ENCODE measurements at regions not wholly inside any gene's neighbourhood (a gene's known extent, or its start where the extent isn't known, plus 50 kb on each side); places are given as distances from the start of the nearest gene placed in this dataset.
"Not testable (repeated sequence)": the region's sequence is repeated elsewhere in the genome, so short reads cannot be mapped to it uniquely, and the experiment has no call there.

DNA sequence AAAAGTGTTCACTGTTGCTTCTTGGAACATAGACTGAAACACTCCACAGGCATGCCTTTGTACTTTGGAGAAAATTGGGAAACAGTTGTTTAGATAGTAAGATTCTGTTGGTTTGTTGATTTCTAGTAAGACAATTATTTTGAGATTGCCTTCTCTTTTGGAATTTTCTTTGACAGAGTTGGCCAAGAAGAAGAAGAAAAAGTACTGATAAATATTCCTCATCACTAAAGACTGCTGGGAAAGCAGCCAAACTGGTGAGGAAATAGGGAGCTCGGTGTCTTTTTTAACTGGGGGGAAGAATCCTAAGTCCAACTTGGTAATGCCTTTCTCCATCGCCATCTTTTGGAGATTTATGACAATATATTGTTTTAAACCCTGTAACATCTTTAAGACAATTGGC, 370.7 kb downstream of the GPAT3 start:
- TF ChIP-seq, protein P1, sequence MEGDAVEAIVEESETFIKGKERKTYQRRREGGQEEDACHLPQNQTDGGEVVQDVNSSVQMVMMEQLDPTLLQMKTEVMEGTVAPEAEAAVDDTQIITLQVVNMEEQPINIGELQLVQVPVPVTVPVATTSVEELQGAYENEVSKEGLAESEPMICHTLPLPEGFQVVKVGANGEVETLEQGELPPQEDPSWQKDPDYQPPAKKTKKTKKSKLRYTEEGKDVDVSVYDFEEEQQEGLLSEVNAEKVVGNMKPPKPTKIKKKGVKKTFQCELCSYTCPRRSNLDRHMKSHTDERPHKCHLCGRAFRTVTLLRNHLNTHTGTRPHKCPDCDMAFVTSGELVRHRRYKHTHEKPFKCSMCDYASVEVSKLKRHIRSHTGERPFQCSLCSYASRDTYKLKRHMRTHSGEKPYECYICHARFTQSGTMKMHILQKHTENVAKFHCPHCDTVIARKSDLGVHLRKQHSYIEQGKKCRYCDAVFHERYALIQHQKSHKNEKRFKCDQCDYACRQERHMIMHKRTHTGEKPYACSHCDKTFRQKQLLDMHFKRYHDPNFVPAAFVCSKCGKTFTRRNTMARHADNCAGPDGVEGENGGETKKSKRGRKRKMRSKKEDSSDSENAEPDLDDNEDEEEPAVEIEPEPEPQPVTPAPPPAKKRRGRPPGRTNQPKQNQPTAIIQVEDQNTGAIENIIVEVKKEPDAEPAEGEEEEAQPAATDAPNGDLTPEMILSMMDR (conservative IDR thresholded peaks at IDR 0.05), result no peak
- H3K27ac ChIP-seq, result no peak overlapping the region

DNA sequence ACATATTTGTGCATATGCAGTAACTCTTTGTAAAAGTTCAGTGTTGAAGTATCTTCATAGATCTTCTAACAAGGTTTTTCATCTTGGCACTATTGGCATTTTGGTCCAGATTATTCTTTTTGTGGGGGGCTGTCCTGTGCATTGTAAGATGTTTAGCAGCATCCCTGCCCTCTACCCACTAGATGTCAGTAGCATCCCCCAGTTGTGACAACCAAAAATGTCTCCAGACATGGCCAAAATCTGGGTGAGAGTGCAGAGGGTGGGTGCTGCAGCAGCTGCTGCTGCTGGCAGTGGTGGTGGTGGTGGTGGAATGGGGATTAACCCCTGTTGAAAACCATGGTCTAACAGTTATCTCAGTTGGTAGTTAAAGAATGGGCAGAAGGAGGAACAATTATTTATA, 370.0 kb downstream of the GPAT3 start:
- H3K27ac ChIP-seq, result no peak overlapping the region
- TF ChIP-seq, protein P1 (conservative IDR thresholded peaks at IDR 0.05), result peak; percentile 68

DNA sequence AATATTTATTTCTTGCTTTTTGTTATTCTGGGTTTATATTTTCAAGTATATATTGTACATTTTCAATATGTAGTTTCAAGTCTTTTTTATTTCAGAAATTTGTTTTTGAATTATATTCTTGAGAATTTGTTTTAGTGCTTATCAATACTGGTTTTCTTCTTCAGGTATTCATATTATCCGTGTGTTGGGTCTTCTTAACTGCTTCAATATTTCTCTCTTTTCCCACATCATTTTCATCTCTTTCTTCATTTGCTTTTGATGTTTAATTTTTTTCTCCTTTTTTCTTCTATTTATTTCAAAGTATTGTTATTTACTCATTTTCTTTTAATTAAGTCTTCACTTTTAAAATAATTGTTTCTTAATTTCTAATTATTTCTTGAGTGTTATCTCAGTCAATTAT, 367.8 kb downstream of the GPAT3 start:
- H3K27ac ChIP-seq, result not testable (repeated sequence)

DNA sequence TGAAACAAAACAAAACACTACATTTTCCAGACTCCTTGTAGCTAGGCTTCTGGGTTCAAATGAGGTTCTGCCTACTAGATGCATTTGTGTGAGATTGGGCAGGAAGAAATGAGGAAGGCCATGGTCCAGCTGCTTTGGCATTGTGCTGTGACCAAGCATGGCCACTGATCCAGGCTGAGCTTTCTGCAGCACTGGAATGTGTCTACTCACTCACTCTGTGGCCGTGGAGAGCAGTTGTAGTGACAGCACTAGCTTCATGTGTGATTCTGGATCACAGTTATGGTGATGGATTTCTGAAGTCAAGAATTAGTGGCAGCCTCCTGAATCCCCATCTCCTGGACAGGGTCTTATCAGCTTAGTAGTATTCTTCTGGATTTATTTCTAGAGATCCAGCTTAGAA, 358.9 kb downstream of the GPAT3 start:
- no peak overlapping the region for H3K27ac ChIP-seq
- TF ChIP-seq, protein P1 (conservative IDR thresholded peaks at IDR 0.05), result no peak

DNA sequence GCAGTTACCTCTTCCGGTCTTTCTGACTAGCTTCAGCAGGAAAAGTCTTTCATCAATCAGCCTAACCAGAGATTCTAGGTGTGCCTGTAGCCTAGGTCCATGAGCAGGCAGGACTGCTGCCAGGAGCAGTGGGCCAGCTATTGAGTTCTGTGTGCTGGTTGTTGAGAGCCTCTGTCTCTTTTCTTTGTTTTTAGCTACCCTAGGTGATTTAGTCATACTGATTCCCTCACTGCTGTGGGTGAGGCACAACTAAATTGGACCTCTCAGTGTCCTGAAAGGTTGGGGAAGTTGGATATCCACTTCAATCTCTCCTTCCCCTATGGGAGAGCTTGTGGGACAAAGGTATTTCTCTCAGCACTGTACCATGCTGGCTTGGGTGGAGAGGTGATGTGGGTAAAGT, 354.9 kb downstream of the GPAT3 start:
- no peak overlapping the region for H3K27ac ChIP-seq
- TF ChIP-seq, protein P1 (conservative IDR thresholded peaks at IDR 0.05), result no peak

DNA sequence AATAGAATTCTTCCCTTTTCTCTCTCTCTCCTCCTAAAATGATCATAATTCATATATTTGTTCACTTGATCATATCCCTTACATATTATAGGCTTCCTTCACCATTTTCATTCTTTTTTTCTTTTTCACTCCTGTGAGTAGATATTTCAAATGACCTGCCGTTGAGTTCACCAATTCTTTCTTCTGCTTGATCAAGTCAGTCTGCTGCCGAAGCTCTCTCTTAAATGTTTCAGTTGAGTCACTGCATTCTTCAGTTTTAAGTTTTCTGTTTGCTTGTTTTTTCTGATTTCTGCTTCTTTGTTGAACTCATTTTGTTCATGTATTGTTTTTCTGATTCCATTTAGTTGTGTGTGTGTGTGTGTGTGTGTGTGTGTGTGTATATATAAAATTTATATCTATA, 354.3 kb downstream of the GPAT3 start:
- TF ChIP-seq, protein P1 (conservative IDR thresholded peaks at IDR 0.05), result no peak
- H3K27ac ChIP-seq, result no peak overlapping the region

- no peak overlapping the region for H3K27ac ChIP-seq
- TF ChIP-seq, protein P1 (conservative IDR thresholded peaks at IDR 0.05), result no peak
Measured at GRCh38 chr4:83889802-83890201, 353.9 kb downstream of the GPAT3 start.

GRCh38 chr4:83885256-83886182, 349.6 kb downstream of the GPAT3 start:
- H3K27ac ChIP-seq, result no peak overlapping the region
- TF ChIP-seq, protein P1 (conservative IDR thresholded peaks at IDR 0.05), result no peak
